Activated CD4-positive, CD25-positive, alpha-beta regulatory T cell treated with anti-CD3 and anti-CD28 coated beads, Interleukin-2, amount 50 U/mL, for 72 hours (primary cell): ENCODE measurements at regions not wholly inside any gene's neighbourhood (a gene's known extent, or its start where the extent isn't known, plus 50 kb on each side); places are given as distances from the start of the nearest gene placed in this dataset.
A peak's percentile ranks its signal among the peaks of the same experiment; 100 is the strongest.

Experiments
- DNase-seq: peaks from one replicate; pipeline ENCODE4 v3.0.0; 2021

DNA sequence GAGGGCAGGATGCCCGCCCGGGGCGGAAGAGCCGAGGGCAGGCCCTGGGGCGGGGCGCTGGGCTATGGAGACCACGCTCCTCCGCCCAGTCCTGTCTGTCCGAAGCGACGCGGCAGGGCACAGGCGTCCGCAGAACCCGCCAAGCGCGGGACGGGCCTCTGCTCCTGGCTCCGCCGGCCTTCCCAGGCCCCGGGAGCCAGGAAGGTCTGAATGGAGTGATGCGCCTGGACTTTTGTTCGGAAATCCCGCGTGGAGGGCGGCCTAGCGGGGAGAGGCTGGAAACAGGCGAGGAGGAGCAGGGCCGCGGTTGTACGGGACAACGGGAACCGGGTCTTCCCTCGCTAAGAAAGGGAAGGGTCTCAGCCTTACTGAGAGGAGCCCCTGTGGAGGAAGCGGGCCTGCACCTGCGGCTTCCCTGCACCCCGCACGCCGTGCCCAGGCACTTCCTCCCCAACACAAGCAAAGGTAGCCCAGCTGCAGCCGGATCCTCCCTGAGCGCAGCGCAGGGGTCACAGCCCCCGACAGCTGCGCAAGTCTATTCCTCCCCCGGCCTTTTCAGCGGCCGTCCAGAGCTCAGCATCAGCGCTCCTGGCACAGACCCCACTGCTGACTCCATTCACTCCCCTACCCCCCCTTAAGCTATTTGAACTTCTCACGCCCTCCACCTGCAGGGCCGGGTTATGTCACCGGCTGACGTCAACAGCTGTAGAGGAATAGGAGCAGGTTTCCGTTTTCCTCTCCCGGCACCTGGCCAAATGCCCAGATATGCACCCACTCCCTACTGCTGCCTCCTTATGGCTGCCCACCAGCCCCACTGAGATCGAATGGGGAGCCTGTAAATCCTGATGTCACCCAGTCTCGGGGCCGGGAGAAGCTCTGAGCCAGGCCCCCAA is 143.2 kb upstream of the RET start:
- peak; percentile 42 for DNase-seq

DNA sequence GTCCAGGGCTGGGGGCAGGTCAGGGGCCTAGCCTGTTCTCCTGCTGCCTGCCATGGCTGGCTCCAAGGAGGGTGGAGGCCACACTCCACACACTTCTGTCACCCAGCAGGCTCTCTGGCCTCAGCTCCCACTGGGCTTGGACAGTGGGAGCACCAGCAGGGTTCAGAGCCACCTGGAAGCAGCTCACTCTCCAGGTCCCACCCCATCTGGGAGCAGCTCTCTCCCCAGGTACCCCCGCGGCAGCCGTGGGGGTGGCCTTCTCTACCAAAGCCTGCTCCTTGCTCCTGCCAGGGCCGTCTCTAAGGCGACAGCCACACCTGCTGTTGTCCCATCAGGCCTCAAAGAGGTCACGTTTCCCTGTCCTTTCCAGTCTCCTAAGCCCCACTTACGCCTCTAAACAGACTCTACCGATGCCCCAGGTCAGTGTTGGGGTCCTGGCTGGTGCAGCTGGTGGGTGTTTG is 142.5 kb upstream of the RET start:
- DNase-seq = no peak

- DNase-seq = no peak
These were observed 142.0 kb upstream of the RET start for GRCh38 chr10:42934842-42935241.

GRCh38 chr10:42935466-42935865 is 141.4 kb upstream of the RET start:
- no peak for DNase-seq

GRCh38 chr10:42936580-42936979 is 140.3 kb upstream of the RET start:
- no peak for DNase-seq

- DNase-seq = no peak
These were observed 139.8 kb upstream of the RET start for GRCh38 chr10:42937048-42937447.

DNA sequence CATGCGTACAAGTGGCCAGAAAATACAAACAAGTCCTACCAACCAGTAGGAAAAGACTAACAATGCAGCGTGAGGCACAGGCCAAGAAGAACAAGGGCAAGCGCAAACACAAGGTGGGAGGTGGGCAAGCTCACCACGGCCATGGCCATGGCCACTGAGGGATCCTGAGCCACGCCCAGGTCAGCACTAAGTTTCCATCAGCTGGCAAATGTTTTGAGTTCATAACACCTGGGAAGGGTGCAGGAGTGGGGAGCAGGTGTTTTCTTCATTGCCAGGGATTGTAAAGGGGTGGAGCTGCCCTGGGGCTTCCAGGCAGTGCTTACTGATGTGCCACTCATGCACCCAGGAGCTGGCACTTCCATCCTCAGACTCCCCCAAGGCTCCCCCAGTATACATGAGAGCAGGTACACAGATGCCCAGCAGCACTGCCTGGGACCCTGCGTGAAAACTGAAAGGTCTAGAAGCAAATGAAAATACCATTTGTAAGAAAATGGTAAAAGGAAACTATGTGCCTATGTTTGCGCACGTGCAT is 139.2 kb upstream of the RET start:
- DNase-seq = no peak

DNA sequence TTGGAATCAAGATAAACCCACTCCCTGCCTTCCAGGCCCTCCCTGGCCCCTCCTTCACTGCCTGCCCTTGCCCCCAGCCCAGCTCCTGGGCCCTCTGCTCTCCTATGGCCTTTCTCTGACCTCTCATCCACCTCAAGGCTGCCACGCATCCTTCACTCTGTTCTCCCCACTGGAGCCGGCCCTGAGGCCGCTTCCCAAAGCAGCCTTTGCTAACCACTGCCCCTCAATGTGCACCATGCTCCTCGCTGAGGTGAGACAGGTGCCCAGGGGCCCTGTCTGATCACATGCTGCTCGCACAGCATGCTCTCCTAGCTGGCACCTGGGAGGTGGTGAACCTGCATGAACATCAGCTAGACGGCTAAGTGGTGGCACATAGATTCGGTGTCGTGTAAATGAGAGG is 138.5 kb upstream of the RET start:
- DNase-seq = no peak

DNA sequence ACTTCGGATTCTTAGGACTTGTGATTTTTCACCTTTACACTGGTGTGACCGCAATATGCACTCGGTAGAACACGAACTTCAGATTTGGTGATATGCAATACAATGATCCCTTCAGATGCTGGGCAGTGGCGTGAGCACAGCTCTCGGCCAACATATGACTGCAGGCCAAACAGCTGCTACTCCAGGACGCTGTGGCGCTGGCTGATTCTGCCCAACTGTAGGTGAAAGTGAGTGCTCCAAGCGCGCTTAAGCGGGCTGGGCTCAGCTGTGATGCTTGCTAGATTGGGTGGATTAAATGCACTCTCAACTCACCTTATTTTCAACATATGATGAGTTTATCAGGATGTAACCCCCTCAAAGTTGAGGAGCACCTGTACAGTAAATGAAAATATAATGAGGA is 137.6 kb upstream of the RET start:
- DNase-seq = no peak

DNA sequence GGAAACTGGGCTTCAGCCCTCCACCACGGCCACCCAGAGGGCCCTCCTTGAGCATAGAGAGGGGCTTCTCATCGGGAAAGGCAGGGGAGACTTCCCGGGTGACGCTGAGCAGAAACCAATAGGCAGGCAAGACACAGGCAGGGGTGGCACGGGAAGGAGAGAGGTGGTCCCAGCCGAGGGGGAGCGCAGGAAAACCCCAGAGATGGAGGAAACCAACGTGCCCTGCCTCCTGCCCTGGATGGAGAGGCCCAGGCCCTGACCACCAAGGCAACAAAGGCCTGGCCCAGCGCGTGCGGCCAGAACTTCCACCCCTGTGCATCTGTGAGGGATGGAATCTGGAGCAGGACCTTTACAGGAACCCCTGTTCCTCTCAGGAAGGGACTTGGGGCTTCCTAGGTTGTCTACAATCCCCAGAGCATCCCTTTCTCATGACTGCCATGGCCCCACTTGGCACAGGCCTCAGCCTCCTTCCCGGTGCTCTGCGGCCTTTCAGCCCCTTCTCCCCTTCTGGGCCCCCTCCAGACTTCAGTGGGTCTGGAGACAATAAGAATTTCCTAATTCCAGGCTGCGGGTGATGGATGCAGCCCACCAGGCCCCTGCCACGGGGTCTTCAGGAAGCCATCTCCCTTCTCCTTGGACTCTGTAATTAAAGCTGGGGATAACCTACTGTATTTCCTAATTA is 137.0 kb upstream of the RET start:
- no peak for DNase-seq

DNA sequence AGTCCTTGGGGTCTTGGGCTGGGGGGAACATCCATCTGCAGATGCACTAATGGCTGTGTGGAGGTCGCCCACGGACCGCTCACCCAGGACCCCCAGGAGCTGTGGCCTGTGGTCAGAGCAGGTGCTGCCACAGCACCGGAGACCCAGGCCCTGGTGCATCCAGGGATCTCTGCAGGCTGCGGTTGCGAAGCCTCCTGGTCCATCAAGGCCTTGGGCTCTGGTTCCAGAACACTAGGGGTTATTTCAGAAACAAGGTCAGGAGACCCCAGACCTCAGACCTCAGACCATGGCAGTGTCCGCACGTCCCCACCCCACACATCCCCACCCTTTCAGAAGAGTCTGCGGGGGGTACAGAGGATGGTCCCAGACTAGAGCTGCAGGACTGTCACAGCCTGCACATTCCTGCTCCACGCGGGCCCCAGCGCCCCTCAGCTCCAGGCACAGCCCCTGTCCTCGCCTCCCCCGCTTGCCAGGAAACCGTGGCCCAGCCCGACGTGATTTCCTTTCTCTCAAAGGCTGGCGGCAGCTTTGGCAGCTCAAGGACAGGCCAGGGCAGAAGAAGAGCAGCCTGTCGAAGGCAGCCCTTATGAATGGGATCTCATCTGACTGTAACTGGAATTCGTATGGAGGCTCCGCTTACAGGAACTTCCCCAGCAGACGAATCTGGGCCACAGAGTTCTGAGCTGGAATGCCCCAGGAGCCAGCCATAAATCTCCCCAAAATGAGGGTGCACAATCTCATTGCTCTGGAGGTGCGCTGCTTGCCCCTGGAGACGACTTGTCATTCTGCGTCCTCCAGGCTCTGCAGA is 136.2 kb upstream of the RET start:
- no peak for DNase-seq

GRCh38 chr10:42941295-42941644 is 135.6 kb upstream of the RET start:
- no peak for DNase-seq

DNA sequence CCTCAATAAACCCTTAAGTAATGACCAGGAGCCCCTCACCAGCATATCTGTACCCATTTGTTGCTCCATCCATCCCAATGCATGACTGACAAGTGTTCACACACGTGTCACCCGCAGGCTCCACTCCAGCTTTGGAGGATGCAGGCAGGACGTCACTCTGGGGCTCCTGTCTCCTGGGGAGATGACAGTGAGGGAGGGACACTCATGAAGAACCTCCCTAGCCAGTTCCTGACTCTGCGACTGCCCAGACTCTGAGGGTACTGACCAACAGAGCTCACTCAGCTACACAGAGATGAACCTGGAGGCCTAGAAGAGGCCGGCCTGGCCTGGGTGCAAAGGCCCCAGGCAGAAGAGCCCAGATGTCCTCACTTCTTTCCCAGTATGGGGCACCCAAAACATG is 135.1 kb upstream of the RET start:
- no peak for DNase-seq

GRCh38 chr10:42942279-42942950 is 134.5 kb upstream of the RET start:
- DNase-seq = no peak

GRCh38 chr10:42943025-42943818 is 133.6 kb upstream of the RET start:
- DNase-seq = no peak

GRCh38 chr10:42948040-42948439 is 128.8 kb upstream of the RET start:
- no peak for DNase-seq

GRCh38 chr10:42949287-42949686 is 127.6 kb upstream of the RET start:
- no peak for DNase-seq

DNA sequence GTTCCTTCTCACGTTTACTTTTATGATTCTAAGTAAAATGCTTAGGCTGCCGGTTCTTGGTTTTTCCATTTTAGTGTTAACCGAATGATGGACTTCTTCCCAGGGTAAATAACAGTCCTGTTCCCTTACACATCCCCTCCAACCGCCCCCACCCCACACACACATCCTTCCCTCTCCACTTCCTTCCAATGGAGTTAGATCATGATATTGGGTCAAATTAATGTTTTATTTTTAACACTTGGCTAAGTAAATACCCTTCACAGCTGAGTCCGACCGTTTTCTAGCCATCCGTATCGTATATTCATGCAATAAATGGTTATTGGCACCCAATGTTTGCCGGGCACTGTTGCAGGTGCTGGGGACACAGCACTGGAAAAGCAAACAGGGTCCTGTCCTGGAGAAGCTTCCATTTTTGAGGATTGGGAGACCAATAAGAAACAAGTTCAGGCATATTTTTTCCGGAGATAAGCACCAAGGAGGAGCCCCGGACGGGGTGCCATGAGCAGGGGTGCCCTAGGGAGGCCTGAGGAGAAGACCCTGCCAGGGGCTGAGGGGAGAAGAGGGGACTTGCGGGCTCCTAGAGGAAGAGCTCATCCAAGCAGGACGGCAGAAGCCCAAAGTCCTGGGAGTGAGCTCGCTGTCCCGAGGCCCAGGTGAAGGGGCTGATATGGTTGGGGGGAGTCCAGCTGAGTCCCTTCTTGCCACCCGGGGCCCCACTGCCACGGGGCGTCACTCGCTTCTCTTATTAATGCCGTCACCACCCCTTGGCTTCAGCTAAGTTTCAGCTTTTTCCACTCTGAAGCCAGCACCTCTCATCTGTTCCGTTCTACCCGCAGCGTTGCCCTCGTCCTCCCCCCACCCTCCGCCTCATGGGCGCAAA is 126.0 kb upstream of the RET start:
- DNase-seq = no peak

- DNase-seq = no peak
These were observed 125.2 kb upstream of the RET start for GRCh38 chr10:42951486-42952251.

GRCh38 chr10:42952349-42952748 is 124.5 kb upstream of the RET start:
- no peak for DNase-seq
